IPS-NIHi7 (cell line): ENCODE measurements at regions not wholly inside any gene's neighbourhood (a gene's known extent, or its start where the extent isn't known, plus 50 kb on each side); places are given as distances from the start of the nearest gene placed in this dataset.
A peak's percentile ranks its signal among the peaks of the same experiment; 100 is the strongest.

Experiments used
- DNase-seq: peaks from one replicate; pipeline ENCODE4 v3.0.0; 2012; ENCODE audit warnings: mixed read lengths; ENCODE audit errors: extremely low spot score

DNA sequence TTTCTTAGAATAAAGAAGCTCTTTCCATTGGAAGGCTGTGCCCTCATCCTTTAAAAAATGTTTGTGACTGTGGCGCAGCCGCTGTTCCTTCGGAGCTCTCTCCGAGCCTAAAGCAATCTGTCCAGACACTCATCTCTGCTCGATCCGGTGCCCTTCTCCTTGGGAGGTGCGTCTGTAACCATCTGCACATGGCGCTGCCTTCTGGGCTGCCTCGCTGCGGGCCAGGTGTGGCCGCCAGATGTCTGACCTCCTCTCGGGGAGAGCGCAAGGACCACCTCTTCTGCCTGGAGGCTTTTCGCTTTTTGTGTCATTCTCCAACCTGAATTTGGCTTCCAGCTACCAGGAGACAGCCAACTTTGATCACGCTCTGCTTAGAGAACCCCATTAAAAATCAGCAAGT lies 153.4 kb upstream of the PTCH1 start:
- DNase-seq = no peak

DNA sequence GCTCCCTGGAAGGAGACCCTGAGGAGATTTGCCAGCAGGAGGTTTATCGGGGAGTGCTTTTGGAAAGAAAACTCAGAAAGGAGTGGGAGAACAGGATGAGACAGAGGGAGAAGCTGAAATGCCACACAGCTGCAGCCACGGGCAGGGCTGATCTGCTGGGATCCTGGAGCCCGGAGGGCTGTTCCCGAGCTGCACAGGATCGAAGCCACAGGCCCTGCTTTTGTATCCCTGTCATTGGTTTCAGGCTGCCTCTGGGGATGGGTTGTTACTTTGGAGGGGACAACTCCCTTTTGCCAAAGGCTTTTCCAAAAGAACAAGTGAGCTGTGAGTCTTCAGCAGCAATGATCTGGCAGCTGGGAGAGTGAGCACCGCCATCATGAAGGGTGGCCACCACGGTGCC lies 152.5 kb upstream of the PTCH1 start:
- peak; percentile 40 for DNase-seq

DNA sequence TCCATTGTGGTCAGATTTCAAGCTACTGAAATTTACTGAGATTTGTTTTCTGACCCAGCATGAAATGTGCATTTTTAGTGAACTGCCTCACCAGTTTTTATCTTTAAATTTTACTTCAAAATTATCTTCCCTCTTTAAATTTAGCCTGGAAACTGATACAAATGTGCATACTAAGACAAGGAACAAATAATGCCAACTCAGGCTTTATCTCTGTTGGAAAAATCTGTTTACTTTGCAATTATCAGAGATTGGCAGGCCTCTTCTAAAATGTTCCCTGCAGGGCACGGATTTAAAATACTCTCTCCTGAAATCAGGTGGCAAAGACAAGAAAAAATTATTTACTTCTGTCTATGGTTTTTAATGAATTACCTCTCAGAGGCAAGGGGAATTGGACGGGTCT lies 151.0 kb upstream of the PTCH1 start:
- DNase-seq = no peak

DNA sequence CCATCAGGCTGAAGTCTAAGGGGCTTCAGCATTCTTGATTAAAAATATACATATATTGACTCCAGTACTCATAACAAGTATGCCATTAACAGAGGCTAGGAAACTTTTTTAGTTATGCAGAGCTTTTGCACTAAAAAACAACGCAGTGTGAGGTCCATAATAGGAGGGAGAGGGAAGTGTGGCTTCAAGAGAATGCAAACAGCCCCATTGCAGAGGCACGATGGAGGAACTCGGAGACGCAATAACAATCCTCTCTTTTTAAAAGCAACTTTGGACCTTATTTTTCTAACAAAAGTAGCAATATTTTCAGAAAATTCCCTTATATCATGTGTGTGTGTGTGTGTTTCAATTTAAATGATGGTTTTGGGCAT lies 150.0 kb upstream of the PTCH1 start:
- no peak for DNase-seq

DNA sequence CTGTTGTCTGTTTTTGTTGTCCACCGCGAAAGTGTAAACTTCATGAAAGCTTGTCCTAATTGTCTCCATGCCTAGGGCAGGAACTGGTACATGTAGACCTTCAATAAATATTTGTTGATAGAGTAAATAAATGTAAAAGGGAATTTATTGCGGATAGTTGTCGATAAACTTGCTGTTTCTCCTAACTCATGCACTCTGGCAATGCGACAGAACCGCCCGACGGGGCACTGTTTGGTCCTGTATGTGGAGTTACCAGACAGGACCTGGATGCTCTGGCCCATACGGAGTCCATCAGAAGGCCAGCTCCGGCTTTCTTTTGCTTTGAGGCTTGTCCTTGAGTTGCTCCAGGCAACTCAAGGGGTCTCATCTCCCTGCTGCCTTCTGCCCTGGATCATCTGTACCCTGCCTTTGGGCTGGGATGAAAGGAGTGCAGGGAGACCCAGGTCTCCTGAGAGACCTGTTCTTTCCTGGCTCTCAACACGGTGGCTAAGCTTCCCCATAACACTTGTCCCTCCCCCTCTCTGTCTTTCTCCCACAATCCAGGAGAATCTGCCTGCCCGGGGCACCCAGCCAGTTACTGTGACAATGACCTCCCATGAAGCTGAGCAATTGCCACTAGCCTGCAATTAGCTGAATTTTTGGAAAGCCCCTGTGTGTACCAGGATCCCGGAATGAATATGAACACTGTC lies 149.5 kb upstream of the PTCH1 start:
- DNase-seq = peak; percentile 32

DNA sequence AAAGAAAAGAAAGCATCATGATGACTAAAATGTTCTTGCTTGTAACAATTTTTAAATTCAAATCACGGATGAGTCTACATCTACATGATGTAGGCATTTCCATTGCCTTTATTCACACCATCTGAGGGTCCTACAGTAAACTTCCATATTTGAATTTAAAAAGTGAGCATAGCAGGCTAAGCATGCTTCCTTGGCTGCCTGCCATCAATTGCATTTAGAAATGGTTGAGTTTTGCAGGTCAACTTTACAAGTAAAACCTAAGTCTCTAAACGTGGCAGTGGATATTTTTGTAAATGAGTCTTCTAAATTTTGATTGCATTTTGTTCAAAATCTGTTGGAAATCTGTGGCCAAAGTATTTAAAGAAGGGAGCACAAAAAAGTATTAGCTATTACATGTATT lies 136.5 kb upstream of the PTCH1 start:
- DNase-seq = no peak

DNA sequence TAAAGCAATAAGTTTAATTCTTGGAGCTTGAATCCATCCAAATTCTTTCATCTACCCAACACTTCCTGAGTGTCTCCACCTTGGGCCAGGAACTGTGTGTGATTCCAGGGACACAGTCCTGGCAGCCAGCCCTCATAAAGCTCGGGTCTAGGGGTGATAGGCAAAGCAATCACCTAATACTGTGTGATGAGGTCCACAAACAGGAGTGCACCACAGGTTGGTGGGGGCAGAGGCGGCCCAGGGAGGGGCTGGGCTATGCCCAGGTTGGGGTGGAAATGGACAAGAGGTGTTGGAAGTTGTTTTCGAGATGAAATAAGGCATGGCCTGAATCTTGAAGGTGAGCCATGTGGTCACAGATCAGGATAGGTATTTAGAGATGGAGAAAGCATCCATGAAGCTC lies 133.9 kb upstream of the PTCH1 start:
- DNase-seq = no peak

DNA sequence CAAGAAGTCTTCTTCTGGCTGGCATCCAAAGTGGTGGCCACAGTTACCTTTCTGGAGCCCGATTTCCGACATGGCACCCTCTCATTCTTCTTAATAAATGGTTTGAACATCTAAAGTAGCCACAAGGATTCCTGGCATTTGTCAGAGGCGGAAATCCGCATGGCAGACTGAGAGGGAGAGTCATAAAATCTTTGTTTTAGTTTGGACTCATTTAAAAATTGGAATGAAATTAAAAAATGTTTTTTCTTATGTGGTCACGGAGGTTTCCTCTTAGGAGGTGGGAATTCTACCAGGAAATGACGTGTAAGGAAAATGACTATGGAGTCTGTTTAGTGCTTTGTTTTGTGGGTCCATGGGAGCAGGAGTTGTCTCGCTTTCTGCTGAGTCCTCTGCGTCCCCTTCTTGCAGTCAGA lies 133.0 kb upstream of the PTCH1 start:
- no peak for DNase-seq

DNA sequence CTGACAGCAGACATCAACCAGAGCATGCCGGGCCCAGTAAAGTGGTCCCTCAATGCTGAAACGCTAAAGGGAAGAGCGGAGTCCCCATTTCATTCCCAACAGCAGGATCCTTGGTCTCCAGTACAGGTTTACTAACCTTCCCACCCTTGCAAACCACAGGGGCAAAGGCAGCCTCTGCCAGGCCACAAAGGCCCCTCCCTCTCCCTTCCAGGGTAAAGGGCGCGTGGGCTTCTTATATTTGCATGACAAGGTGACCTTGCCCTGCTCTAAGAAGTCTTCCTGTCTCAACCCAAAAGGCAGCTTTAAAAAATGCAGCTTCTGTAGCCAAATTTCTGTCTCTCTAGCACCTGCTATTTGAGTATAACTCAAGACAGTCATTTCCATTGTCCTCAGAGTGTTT lies 131.5 kb upstream of the PTCH1 start:
- peak; percentile 48 for DNase-seq

DNA sequence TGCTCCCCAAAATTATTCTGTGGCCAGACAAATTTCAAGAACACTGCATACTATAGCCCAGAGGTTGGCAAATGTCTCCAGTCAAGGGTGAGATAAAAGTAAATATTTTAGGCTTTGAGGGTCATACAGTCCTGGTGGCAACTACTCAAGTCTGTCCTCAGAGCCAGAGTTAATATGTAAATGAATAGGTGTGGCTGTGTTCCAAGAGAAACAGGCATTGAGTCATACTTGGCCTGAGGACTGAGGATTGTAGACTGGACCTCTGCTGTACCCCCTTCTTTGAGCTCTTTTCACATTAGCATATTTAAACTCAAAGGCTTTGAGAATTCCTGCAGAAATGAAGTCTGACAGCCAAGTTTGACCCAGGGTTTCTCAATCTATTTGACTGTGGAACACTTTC lies 129.2 kb upstream of the PTCH1 start:
- DNase-seq = no peak

DNA sequence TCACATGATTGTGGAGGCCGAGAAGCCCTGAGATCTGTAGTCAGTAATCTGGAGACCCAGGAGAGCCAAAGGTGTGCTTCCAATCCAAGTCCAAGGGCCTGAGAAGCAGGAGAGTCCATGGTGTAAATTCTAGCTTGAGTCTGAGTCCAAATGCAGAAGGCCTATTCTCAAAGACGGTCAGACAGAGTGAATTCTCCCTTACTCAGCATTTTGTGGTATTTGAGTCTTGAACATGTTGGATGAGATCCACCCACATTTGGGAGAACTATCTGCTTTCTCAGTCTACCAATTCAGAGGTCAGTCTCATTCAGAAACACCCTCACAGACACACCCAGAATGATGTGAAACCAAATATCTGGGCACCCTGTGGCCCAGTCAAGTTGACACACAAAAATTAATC lies 128.8 kb upstream of the PTCH1 start:
- no peak for DNase-seq

DNA sequence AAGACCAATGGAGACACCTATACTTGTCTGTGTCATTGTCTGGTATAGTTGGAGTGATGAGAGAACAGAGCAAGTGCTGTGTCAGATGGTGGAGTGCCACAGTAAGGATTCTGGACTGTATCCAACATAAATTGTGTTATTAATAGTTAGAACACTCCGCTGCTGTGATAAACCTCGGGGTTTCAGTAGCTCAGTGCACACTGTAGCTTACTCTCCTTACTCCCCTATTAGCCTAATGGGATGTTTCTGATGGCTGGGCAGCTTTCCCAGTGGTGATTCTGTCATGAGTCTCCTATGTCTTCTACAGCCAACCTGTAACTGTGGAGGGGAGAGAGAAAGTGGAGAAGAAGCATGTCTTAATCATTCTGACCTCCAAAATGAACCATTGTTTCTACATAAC lies 127.6 kb upstream of the PTCH1 start:
- DNase-seq = no peak

DNA sequence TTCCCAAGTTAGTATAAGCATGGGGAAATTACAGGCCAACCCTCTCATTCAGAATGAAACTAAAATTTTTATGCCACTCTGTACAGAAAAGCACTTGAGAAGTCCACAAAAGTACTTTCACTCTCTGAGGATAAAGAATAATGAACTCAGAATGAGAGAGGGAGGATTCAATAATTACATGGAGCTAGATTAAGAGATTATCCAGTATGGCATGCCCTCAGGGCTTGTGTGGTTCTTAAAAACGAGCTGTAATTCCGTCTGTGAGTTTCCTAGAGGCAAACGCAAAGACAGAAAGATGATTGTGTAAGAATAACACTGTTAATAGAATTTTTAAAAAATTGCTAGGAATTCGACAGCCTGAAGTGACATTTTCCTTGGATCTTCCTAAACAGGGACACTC lies 126.8 kb upstream of the PTCH1 start:
- no peak for DNase-seq

DNA sequence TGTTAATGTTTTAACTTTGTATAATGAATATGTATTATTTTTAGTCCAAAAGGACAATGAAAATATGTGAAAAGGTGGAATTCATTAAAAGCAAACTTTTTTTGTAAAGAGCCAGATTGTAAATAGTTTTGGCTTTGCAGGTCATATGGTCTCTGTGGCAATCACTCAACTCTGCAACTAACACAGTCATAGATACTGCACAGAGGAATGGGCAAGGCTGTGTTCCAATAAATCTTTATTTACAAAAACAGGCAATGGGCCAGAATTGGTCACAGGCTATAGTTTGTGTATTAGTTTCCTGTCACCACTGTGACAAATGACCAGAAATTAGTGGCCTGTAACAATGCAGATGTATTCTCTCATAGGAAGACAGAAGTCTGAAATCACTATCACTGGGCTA lies 125.4 kb upstream of the PTCH1 start:
- no peak for DNase-seq

DNA sequence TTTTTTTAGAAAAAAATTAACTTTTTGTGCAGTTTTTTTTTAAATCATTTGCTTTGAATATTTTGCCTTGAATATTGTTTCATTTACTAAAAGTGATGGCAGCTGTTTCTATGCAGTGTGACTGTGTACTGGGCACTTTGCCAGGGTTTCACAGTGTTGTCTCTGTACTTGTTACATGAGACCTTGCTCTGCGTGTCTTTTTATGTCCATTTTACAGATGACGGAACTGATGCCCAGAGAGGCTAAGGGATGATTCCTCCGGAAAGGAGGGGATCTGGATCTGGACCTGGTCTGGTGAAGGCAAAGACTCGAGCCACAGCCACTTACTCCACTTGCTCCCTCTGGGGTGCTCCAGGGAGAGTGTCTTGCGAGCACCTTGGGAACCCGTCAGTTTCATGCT lies 124.8 kb upstream of the PTCH1 start:
- no peak for DNase-seq

DNA sequence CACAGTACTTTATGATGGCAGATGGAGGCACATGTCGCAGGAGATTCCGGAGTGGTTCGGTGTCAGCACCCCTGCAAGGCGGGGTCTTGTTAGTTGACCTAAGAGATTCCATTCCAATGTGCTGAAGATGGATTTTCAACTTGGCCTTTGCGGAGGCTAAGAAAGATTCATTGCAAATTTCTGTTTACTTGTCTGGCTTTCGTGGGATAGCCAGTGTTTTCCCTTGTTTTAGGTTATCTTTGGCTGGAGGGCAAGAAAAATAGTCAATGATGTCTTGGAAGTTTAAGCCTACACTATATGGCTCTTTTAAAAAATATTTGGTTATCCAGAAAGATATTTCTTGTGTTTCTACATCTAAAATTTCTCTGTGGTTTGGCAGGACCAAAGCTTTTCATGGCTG lies 123.6 kb upstream of the PTCH1 start:
- no peak for DNase-seq

DNA sequence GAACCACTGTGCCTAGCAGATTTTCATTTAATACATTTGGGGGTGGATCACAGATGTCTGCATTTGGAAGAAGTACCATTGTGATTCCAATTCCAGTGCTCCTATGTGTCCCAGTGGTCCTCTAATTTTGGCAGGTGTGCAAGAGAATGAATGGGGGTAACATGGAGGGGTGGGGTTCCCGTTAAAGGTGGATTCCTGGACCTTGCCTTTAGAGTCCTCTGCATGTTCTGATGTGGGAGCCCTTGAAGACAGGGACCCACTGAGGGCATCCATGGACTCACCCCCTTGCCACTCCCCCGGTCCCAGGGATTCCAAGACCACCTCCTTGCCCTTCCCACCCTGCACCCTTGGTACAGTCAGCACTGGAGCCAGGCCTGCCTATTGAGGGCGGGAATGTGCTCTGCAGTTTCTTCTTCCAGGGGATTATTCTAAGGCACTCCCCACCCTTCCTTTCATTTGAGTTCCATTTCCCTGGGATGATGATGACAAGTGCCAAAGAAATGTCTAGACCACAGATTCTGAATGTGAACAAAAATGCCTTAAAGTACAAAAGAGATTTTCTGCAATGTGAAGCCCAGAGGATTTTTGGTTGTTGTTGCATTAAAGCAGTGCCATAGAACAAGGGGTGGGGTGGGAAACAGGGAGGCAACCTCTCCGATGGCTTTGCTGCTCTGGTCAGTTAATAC lies 119.4 kb upstream of the PTCH1 start:
- no peak for DNase-seq

DNA sequence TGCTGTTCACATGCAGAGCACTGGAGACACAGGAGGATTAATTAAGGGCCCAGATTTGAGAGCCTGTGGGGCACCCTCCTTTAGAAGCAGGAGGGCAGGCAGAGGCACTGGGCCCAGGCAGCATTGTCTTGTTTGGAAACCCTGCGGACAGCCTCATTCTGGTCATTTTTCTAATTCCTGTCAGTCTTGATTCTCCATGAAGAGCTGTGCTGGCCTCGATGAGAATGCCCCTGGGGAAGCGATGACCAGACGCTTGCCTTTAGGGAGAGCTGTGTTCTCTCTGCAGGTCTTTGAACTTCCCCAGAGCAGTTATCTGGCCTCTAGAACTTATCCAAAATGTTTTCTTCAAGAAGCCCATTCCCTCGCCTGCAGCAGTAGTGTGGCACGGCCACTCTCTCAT lies 117.8 kb upstream of the PTCH1 start:
- no peak for DNase-seq

DNA sequence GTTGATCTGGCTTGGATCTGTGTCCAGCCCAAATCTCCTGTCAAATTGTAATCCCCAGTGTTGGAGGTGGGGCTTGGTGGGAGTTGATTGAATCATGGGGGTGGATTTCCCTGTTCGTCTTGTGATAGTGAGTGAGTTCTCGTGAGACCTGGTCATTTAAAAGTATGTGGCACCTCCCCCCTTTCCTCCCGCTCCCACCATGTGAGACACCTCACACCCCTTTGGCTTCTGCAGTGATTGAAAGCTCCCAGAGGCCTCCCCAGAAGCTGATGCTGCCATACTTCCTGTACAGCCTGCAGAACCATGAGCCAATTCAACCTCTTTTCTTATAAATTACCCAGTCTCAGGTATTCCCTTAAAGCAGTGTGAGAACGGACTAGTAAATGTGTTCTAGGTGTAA lies 117.3 kb upstream of the PTCH1 start:
- no peak for DNase-seq

DNA sequence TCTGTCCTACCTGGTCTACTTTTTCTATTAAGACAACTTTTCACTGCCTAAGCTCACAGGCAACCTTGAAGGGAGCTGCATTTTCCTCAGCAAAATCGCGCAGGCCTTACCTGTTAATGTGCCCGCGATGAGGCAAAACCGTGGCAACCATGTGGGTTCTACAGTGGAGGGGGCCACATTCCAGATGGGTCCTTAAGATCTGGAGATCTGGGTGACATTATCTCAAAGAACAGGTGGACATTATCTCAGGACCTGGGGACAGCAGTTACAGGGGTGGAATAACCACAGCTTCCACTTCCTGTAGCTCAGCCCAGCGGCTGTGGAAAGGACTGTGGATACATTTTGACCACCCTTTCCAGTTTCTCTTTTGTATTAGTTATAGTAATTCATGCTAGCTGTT lies 112.8 kb upstream of the PTCH1 start:
- no peak for DNase-seq

DNA sequence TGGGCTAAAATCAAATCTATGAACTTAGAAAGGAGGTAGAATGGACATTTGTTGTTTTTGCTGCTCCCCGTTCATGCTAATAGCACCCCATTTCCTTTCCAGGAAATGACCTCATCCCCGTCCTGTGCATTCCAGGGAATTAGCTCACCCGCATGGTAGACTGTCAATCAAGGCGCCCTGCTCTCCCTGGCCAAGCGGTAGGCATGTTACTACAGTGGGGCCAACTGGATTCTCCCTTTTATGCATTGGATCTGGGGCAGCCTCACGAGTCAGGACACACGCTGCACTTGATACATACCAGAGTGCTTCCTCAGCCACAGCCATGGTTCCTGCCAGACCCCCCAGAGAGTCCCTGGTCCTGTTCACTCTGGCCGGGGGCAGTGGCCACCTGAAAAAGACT lies 111.0 kb upstream of the PTCH1 start:
- DNase-seq = peak; percentile 15

DNA sequence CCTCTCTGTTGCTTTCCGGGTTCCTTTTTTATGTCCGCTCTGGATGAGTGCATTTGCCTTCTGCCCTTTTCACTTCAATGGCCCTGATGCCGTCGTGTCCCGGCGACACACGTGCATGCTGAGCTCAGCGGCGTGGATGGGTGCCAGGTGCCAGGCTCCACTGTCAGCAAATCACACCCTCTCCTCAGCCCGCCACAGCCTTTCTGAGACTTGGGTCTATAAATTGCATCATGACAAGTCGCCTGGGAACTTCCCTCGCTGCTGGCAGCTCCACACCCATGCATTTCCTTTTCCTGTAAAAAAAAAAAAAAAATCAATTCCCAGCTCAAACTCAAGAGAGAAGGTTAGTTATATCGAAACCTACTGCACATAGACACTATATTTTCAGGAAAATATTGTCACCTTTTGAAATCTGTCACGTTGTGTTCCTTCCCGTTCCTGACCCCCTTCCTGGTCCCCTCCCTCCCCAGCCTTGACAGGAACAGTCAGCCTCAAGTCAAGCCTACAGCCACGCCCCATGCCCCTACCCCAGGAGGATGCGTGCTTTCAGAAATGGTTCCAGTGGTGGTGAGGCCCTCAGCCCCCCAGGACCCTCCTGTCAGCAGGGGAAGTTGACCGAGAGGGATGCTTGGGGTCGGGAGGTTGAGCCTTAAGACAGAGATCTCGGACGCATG lies 110.3 kb upstream of the PTCH1 start:
- peak; percentile 14 for DNase-seq

DNA sequence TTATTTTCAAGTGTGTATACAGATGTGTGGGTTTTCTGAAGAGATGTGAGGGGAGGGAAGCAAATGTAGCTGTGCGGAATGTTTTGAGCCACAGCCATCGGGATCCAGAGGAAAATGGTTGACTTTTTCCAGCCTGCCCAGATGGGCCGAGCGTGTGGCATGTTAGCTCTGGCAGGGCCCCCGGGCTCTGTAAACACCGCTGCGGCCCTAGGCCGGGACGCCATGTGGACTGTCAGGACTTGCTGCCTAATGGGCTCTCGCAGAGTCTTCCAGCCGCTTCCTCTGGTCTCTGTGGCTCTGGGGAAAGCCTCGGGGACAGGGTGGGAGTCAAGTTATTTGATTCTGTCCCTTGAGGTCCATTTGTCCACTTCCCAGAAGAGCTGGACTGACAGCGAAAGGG lies 109.6 kb upstream of the PTCH1 start:
- DNase-seq = no peak
